ENCODE measurements at regions not wholly inside any gene's neighbourhood (a gene's known extent, or its start where the extent isn't known, plus 50 kb on each side); places are given as distances from the start of the nearest gene placed in this dataset.
"Not testable (repeated sequence)": the region's sequence is repeated elsewhere in the genome, so short reads cannot be mapped to it uniquely, and the experiment has no call there.

DNA sequence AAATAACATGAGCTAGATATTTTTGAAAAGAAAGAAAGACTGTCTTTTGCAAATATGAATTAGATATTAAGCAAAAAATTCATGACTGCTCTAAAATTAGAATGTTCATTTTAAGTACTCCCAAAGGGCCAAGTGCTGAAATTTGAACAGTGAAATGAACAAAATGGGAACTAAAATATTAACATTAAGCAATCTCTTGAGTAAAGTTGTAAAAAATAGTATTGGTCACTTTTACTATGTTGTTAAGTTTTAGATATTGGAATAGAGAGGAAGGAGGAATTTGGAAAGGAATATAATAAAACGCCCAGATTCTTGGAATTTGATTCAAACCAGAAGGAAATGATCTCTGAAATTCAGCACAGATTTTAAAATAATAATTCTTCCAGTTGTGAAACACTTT lies 125.9 kb upstream of the ANK2 start:
- DNase-seq (ENCODE audit: low spot score) = no peak
- in situ Hi-C loops (cut with HindIII; ENCODE audit: low sequenced_read_pairs) = no loop called here

DNA sequence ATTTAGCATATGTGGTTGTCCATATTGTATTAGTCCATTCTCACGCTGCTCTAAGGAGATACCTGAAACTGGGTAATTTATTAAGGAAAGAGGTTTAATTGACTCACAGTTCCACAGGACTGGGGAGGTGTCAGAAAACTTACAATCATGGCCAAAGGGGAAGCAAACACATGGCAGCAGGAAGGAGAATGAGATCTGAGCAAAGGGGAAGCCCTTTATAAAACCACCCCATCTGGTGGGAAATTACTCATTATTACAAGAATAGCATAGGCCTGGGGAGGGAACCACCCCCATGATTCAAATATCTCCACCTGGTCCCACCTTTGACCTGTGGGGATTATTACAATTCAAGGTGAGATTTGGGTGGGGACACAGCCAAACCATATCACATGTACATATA lies 122.6 kb upstream of the ANK2 start:
- DNase-seq (ENCODE audit: low spot score) = no peak
- in situ Hi-C loops (cut with HindIII; ENCODE audit: low sequenced_read_pairs) = no loop called here

- DNase-seq (ENCODE audit: low spot score) = no peak
- in situ Hi-C loops (cut with HindIII; ENCODE audit: low sequenced_read_pairs) = no loop called here
Observed at GRCh38 chr4:112927544-112927943, 121.9 kb upstream of the ANK2 start.

GRCh38 chr4:112931001-112931400 lies 118.5 kb upstream of the ANK2 start:
- in situ Hi-C loops (cut with HindIII; ENCODE audit: low sequenced_read_pairs) = no loop called here
- no peak for DNase-seq (ENCODE audit: low spot score)

DNA sequence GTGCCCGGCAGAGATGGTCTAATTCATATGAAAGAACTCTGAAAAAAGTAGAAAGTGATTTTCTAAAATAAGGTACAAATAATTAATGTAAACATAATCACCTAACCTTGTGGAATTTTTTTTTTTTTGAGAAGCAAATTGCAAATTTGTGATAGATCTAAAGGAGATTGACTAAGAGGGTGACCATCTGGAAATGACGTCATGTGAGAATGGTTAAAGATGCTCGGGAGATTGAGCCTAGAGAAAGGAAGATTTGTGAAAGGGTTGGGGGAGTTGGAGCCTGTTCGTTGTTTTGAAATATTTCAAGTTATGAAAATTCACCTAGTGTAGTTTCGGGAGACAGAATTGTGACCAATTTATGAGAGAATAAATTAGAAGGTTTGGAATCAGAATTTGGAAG lies 115.7 kb upstream of the ANK2 start:
- no peak for DNase-seq (ENCODE audit: low spot score)
- in situ Hi-C loops (cut with HindIII; ENCODE audit: low sequenced_read_pairs) = no loop called here

DNA sequence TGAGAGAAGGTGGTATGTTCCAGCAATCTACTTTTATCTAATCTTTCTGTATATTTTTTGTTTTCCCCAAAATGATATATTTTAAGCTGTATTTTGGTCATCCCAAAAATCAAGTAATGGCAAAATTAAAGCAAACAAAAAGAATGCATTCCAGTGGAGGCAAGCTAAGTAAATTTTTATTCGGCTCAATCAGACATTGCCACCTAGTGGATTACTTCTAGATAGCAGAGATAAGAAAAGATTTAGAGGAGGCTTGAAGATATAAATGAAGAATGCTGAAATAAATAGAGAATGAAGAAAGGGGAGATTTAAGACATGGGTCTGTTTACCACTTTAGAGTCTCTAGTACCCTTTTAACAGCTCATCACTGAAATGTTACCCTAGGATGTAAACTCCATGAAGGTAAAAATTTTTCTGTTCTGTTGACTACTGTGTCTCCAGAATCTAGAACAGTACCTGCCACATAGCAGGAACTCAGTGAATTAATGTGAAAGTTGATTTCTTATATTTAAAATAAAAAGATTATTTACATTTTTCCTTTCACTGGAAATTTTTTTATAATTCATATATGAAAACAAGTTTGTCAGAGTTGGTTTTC lies 110.9 kb upstream of the ANK2 start:
- in situ Hi-C loops (cut with HindIII; ENCODE audit: low sequenced_read_pairs) = no loop called here
- DNase-seq (ENCODE audit: low spot score) = peak; percentile 69

DNA sequence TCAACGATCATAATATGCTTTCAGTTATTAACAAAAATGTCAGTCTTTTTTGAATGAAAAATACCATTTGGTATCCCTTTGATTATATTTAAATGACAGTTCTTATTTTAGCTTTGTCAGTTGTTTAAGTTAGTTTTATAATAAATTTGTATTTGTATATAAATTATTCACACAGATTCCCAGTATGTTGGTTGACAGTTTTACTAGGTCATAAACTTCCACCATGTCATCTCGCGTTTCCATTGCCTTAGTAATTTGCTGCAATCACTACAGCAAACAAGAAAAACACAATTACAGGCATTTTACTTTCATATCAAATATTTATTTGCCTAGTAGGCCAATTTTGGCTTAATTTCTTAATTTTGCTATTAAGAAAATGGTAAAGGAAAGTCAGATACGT lies 109.6 kb upstream of the ANK2 start:
- in situ Hi-C loops (cut with HindIII; ENCODE audit: low sequenced_read_pairs) = no loop called here
- no peak for DNase-seq (ENCODE audit: low spot score)

- no peak for DNase-seq (ENCODE audit: low spot score)
- in situ Hi-C loops (cut with HindIII; ENCODE audit: low sequenced_read_pairs) = no loop called here
Observed at GRCh38 chr4:112940336-112940735, 109.1 kb upstream of the ANK2 start.

DNA sequence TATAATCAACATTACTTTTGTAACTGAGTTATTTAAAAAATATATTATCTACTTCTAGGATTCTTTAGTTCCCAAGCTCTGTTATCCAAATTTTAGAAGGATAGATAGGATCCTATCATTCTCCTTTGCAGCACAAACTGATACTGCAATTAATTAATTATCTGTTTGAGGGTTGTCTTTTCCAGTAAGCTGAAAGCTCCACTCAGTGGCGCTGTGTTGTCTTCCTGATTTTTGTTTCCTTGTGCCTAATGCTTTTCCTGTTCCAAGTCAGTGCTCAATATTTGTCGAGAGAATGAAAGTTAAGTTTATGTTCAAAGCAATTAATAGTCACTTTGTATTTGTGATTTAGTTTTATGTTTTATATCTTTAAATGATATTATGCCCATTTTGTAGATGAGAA lies 107.4 kb upstream of the ANK2 start:
- no peak for DNase-seq (ENCODE audit: low spot score)
- in situ Hi-C loops (cut with HindIII; ENCODE audit: low sequenced_read_pairs) = no loop called here

DNA sequence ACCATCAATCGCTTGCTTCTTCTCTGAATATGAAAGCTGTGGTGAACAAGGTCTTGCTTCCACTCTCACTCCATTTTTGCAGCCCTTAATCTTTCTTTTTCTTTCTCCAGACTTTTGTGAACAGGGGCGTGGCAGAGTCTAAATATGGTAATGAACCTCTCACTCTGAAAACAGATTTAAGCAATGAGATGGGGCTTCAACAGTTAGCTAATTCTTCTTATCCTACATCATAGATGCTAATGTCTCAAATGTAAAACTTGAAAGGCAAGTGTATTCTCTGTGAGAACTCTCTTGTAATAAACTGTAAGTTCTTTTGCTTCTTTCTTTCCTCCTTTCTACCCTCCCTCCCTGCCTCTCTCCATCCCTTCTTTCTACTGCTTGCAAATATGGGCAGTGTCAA lies 106.5 kb upstream of the ANK2 start:
- no peak for DNase-seq (ENCODE audit: low spot score)
- in situ Hi-C loops (cut with HindIII; ENCODE audit: low sequenced_read_pairs) = no loop called here

DNA sequence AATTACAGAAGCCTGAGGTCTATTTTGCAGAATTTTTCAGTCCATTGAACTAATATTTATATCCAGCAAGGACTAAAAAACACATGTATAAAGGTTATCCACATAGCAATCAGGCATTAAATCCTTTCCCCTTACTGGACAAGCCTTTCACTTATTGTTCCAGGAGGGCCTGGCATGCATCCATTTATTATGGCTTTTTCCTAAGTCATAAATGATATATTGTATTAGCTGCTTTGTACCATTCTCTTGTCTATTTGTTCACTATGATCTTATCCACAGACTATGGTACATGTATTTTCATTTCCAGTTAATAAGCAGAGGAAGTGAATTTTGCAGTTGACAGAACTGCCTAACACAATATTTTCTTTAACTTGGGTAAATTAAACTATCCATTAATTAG lies 105.4 kb upstream of the ANK2 start:
- no peak for DNase-seq (ENCODE audit: low spot score)
- in situ Hi-C loops (cut with HindIII; ENCODE audit: low sequenced_read_pairs) = no loop called here

- in situ Hi-C loops (cut with HindIII; ENCODE audit: low sequenced_read_pairs) = no loop called here
- DNase-seq (ENCODE audit: low spot score) = no peak
Observed at GRCh38 chr4:112946127-112946526, 103.3 kb upstream of the ANK2 start.

GRCh38 chr4:112947616-112948015 lies 101.8 kb upstream of the ANK2 start:
- no peak for DNase-seq (ENCODE audit: low spot score)
- in situ Hi-C loops (cut with HindIII; ENCODE audit: low sequenced_read_pairs) = no loop called here

- peak; percentile 47 for DNase-seq (ENCODE audit: low spot score)
- in situ Hi-C loops (cut with HindIII; ENCODE audit: low sequenced_read_pairs) = no loop called here
Observed at GRCh38 chr4:112951362-112952312, 97.8 kb upstream of the ANK2 start.

DNA sequence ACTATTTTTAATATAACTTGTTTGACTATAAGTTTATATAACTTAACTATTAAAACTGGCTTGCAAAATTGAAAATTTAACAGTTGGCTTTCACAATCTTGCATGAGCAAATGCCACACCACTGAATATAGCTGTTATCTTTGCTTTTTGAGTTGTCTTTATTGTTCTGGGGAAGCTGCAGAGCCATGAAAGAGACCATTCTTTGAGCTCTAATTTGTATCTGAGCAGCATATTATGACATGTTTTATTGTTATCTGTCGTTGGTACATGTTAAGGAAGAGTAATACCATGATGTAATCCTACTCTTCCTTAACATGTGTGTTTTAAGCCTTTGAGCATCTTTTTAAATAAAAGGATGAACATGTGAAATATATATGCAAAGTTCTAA lies 97.1 kb upstream of the ANK2 start:
- DNase-seq (ENCODE audit: low spot score) = no peak
- in situ Hi-C loops (cut with HindIII; ENCODE audit: low sequenced_read_pairs) = no loop called here

GRCh38 chr4:112953262-112953661 lies 96.2 kb upstream of the ANK2 start:
- in situ Hi-C loops (cut with HindIII; ENCODE audit: low sequenced_read_pairs) = no loop called here
- DNase-seq (ENCODE audit: low spot score) = no peak

GRCh38 chr4:112954286-112954685 lies 95.2 kb upstream of the ANK2 start:
- in situ Hi-C loops (cut with HindIII; ENCODE audit: low sequenced_read_pairs) = no loop called here

GRCh38 chr4:112956484-112956896 lies 93.0 kb upstream of the ANK2 start:
- in situ Hi-C loops (cut with HindIII; ENCODE audit: low sequenced_read_pairs) = no loop called here
- DNase-seq (ENCODE audit: low spot score) = no peak

More at GRCh38 chr4:112954286-112954685, 95.2 kb upstream of the ANK2 start:
- DNase-seq (ENCODE audit: low spot score) = no peak

GRCh38 chr4:112957764-112958163 lies 91.7 kb upstream of the ANK2 start:
- DNase-seq (ENCODE audit: low spot score); in situ Hi-C loops (cut with HindIII; ENCODE audit: low sequenced_read_pairs): not testable (repeated sequence)

DNA sequence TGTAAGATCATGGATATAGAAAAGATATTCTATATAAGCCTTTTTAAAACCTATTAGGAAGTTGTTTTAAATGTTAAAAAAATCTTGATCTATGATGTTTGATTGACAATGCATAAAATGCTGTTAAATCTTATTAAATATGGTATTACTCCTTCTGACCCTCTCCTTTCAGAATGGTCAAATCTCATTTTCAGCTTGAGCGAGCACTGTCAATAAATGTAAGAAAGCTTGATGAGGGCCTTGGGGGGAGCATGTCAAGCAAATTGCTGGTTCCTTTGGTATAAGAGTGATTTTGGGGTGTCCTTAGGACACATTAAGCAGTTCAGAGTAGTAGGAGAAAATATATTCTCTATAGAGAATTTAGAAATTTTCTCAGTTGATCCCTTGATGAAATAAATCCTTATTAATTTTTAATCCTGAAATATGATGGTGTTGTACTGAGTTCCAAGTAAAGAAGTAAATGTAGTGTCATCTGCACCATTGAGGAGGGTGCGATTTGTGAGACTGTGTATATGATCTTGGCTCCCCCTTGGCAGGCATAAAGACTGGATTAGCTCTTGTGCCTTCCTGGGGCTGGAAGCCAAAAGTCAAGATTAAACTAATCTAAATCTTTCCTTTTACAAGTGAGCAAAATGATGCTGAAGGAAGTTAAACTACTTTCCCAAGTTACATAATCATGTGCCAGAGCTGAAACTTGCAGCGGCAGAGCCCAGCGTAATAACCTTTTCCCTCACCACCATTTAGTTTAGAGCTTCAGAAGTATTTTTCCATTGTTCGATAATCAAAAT lies 82.6 kb upstream of the ANK2 start:
- no peak for DNase-seq (ENCODE audit: low spot score)
- in situ Hi-C loops (cut with HindIII; ENCODE audit: low sequenced_read_pairs) = no loop called here

Data from G401 (cell line).